Upper lobe of left lung (tissue), 4 donors: ENCODE measurements at regions not wholly inside any gene's neighbourhood (a gene's known extent, or its start where the extent isn't known, plus 50 kb on each side); places are given as distances from the start of the nearest gene placed in this dataset.

Source experiments
- POLR2AphosphoS5 ChIP-seq, 2 donors: sonication (generic); formaldehyde crosslinking; IDR thresholded peaks; one replicate each; pipeline ENCODE4 v1.5.1; 2017; ENCODE audit warnings: antibody characterized with exemption in 2 of 2
- TF ChIP-seq, protein P1 (sequence below), 6 experiments: fragments of 450-650 bp in 4 of 6; fragments of 200-600 bp in 2 of 6; sonication (generic) in 2 of 6; IDR thresholded peaks; one replicate each; pipeline ENCODE4 v1.5.1; 2016 to 2019; ENCODE audit warnings: antibody characterized with exemption in 6 of 6

DNA sequence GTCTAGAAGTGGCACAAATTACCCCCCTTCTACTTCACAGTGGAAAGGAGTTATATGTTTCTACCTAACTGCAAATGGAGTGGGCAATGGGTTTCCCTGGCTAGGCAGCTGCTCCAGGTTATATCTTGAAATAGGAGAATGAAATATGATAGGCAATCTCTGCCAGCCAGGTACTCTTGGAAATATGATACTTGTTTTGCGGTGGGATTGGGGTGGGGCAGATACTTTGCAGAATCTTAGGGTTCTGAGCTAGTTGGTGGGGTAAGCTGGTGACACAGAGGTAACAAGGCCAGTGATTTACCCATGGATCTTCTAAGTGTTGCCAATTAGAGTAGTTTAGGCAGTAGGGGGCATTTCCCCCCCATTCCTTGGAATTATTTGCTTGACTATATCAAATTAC, 140.1 kb downstream of the ATP23 start:
- TF ChIP-seq, protein P1, sequence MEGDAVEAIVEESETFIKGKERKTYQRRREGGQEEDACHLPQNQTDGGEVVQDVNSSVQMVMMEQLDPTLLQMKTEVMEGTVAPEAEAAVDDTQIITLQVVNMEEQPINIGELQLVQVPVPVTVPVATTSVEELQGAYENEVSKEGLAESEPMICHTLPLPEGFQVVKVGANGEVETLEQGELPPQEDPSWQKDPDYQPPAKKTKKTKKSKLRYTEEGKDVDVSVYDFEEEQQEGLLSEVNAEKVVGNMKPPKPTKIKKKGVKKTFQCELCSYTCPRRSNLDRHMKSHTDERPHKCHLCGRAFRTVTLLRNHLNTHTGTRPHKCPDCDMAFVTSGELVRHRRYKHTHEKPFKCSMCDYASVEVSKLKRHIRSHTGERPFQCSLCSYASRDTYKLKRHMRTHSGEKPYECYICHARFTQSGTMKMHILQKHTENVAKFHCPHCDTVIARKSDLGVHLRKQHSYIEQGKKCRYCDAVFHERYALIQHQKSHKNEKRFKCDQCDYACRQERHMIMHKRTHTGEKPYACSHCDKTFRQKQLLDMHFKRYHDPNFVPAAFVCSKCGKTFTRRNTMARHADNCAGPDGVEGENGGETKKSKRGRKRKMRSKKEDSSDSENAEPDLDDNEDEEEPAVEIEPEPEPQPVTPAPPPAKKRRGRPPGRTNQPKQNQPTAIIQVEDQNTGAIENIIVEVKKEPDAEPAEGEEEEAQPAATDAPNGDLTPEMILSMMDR (IDR thresholded peaks at IDR 0.05): no peak
- TF ChIP-seq POLR2AphosphoS5 (IDR thresholded peaks at IDR 0.05): no peak
